ENCODE measurements at regions not wholly inside any gene's neighbourhood (a gene's known extent, or its start where the extent isn't known, plus 50 kb on each side); places are given as distances from the start of the nearest gene placed in this dataset.

- H2AFZ ChIP-seq (ENCODE audit: low read depth, low read length), result no peak overlapping the region
- H3K4me1 ChIP-seq (ENCODE audit: control insufficient read depth, extremely low read depth, insufficient read depth, low read length), result no peaks in the 10 kb centered on the region
- intact Hi-C loops (cut with micrococcal nuclease), result no loop called here
- H3K79me2 ChIP-seq (ENCODE audit: control insufficient read depth, insufficient read depth, low read length), result no peaks in the 10 kb centered on the region
- FAIRE-seq (no peak), DNase-seq (ENCODE audit: low read depth, low spot score) (no peak)
- no peaks in the 10 kb centered on the region for H3K9me3 ChIP-seq (replicated peaks; ENCODE audit: control insufficient read depth, insufficient read depth, low read length)
- no peaks in the 10 kb centered on the region for H3K36me3 ChIP-seq (ENCODE audit: control insufficient read depth in 2 of 2, extremely low read depth in 1 of 2, insufficient read depth in 2 of 2, low read length in 2 of 2)
- no peak overlapping the region for H3K9ac ChIP-seq (replicated peaks; ENCODE audit: extremely low read depth, insufficient read depth, low read length)
- no peak for TF ChIP-seq MAX (IDR thresholded peaks at IDR 0.05; ENCODE audit: insufficient read depth, insufficient read length)
- TF ChIP-seq, protein P1, sequence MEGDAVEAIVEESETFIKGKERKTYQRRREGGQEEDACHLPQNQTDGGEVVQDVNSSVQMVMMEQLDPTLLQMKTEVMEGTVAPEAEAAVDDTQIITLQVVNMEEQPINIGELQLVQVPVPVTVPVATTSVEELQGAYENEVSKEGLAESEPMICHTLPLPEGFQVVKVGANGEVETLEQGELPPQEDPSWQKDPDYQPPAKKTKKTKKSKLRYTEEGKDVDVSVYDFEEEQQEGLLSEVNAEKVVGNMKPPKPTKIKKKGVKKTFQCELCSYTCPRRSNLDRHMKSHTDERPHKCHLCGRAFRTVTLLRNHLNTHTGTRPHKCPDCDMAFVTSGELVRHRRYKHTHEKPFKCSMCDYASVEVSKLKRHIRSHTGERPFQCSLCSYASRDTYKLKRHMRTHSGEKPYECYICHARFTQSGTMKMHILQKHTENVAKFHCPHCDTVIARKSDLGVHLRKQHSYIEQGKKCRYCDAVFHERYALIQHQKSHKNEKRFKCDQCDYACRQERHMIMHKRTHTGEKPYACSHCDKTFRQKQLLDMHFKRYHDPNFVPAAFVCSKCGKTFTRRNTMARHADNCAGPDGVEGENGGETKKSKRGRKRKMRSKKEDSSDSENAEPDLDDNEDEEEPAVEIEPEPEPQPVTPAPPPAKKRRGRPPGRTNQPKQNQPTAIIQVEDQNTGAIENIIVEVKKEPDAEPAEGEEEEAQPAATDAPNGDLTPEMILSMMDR (IDR thresholded peaks at IDR 0.05; ENCODE audit: extremely low read depth in 1 of 2, insufficient read depth in 1 of 2, low read depth in 1 of 2, low read length in 2 of 2), result no peak
- no peak for TF ChIP-seq GATA2 (IDR thresholded peaks at IDR 0.05; ENCODE audit: insufficient read depth, insufficient read length, low read depth, low read length)
- TF ChIP-seq EZH2 (IDR thresholded peaks at IDR 0.05; ENCODE audit: borderline replicate concordance, low read depth, low read length, severe bottlenecking), result no peak
- TF ChIP-seq FOS (IDR thresholded peaks at IDR 0.05; ENCODE audit: borderline replicate concordance, insufficient read depth, low read length), result no peak
- POLR2A ChIA-PET, result no interaction called here
- no peaks in the 10 kb centered on the region for H4K20me1 ChIP-seq (replicated peaks; ENCODE audit: control insufficient read depth, extremely low read depth, insufficient read depth, low read length)
- no TSS peak for BruUV-seq (replicated peaks)
- no peak overlapping the region for H3K4me2 ChIP-seq (ENCODE audit: insufficient read depth, low read length)
- H3K9me1 ChIP-seq (replicated peaks; ENCODE audit: control insufficient read depth, extremely low read depth, insufficient read depth, low read length), result no peaks in the 10 kb centered on the region
- dilution Hi-C loops (cut with MboI; ENCODE audit: extremely low pct_ligation_motif_present, low sequenced_read_pairs), result no loop called here
- H3K27ac ChIP-seq (ENCODE audit: insufficient read depth, low read depth, low read length), result no peak overlapping the region
- H3K4me3 ChIP-seq (replicated peaks in 1 of 3; ENCODE audit: insufficient read depth in 1 of 3, low read depth in 1 of 3, low read length in 3 of 3), result no peak overlapping the region
- CTCF ChIA-PET, result no interaction called here
- H3K27me3 ChIP-seq (ENCODE audit: control insufficient read depth in 2 of 2, insufficient read depth in 2 of 2, low read length in 2 of 2), result no peaks in the 10 kb centered on the region
These were observed 152.4 kb downstream of the TENT5D start for GRCh38 chrX:80572636-80573035.

DNA sequence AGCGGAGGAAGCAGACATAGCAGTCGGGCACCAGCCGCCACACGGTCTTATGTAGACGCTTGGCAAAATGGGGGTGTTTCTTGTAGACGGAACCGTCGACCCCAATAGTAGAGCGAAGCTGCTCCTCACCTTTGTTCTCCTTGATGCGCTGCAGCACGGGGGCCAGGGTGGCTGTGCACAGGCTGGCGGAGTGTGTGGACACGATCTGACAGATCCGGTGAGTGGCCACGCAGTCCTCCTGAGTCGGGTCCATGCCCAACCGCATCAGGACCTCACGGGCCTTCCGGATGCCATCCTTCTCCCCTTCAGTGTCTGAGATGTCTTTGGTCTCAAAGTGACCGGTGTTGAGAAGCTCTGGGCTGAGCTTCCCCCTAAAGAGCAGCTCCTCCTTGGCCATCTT lies 153.0 kb downstream of the TENT5D start:
- POLR2A ChIA-PET, result no interaction called here
- intact Hi-C loops (cut with micrococcal nuclease), result no loop called here

More for the DNA sequence above, 153.0 kb downstream of the TENT5D start:
- FAIRE-seq, result no peak
- TF ChIP-seq MAX (IDR thresholded peaks at IDR 0.05; ENCODE audit: insufficient read depth, insufficient read length), result no peak
- no peak for TF ChIP-seq JUN (IDR thresholded peaks at IDR 0.05; ENCODE audit: borderline replicate concordance, insufficient read depth, insufficient read length, low read depth)
- no peak for TF ChIP-seq POLR2A (IDR thresholded peaks at IDR 0.05; ENCODE audit: low read depth, low read length)
- TF ChIP-seq POLR2AphosphoS5 (IDR thresholded peaks at IDR 0.05; ENCODE audit: insufficient read depth, low read depth, low read length), result no peak
- TF ChIP-seq FOS (IDR thresholded peaks at IDR 0.05; ENCODE audit: borderline replicate concordance, insufficient read depth, low read length), result no peak
- no peak for TF ChIP-seq GATA2 (IDR thresholded peaks at IDR 0.05; ENCODE audit: insufficient read depth, insufficient read length, low read depth, low read length)
- TF ChIP-seq, protein P1 (IDR thresholded peaks at IDR 0.05; ENCODE audit: extremely low read depth in 1 of 2, insufficient read depth in 1 of 2, low read depth in 1 of 2, low read length in 2 of 2), result no peak
- no peak for TF ChIP-seq EZH2 (IDR thresholded peaks at IDR 0.05; ENCODE audit: borderline replicate concordance, low read depth, low read length, severe bottlenecking)
- no peak for TF ChIP-seq MYC (IDR thresholded peaks at IDR 0.05; ENCODE audit: low read depth, low read length)
- no peaks in the 10 kb centered on the region for H3K79me2 ChIP-seq (ENCODE audit: control insufficient read depth, insufficient read depth, low read length)
- no peaks in the 10 kb centered on the region for H3K4me1 ChIP-seq (ENCODE audit: control insufficient read depth, extremely low read depth, insufficient read depth, low read length)
- CTCF ChIA-PET, result no interaction called here
- no peaks in the 10 kb centered on the region for H3K27me3 ChIP-seq (ENCODE audit: control insufficient read depth in 2 of 2, insufficient read depth in 2 of 2, low read length in 2 of 2)
- dilution Hi-C loops (cut with MboI; ENCODE audit: extremely low pct_ligation_motif_present, low sequenced_read_pairs), result no loop called here
- no peak overlapping the region for H3K4me3 ChIP-seq (replicated peaks in 1 of 3; ENCODE audit: insufficient read depth in 1 of 3, low read depth in 1 of 3, low read length in 3 of 3)
- no peaks in the 10 kb centered on the region for H3K9me1 ChIP-seq (replicated peaks; ENCODE audit: control insufficient read depth, extremely low read depth, insufficient read depth, low read length)
- H2AFZ ChIP-seq (ENCODE audit: low read depth, low read length), result no peak overlapping the region
- DNase-seq (ENCODE audit: low read depth, low spot score), result no peak
- H3K9ac ChIP-seq (replicated peaks; ENCODE audit: extremely low read depth, insufficient read depth, low read length), result no peak overlapping the region
- H3K27ac ChIP-seq (ENCODE audit: insufficient read depth, low read depth, low read length), result no peak overlapping the region
- no TSS peak for BruUV-seq (replicated peaks)
- no peaks in the 10 kb centered on the region for H4K20me1 ChIP-seq (replicated peaks; ENCODE audit: control insufficient read depth, extremely low read depth, insufficient read depth, low read length)
- H3K9me3 ChIP-seq (replicated peaks; ENCODE audit: control insufficient read depth, insufficient read depth, low read length), result no peaks in the 10 kb centered on the region
- H3K4me2 ChIP-seq (ENCODE audit: insufficient read depth, low read length), result no peak overlapping the region
- no peaks in the 10 kb centered on the region for H3K36me3 ChIP-seq (ENCODE audit: control insufficient read depth in 2 of 2, extremely low read depth in 1 of 2, insufficient read depth in 2 of 2, low read length in 2 of 2)

All from endothelial cell of umbilical vein (primary cell).